Panc1 (cell line): ENCODE measurements at regions not wholly inside any gene's neighbourhood (a gene's known extent, or its start where the extent isn't known, plus 50 kb on each side); places are given as distances from the start of the nearest gene placed in this dataset.

Experiments used
- SIN3A ChIP-seq: IDR thresholded peaks from 2 replicates; pipeline ENCODE4 v1.6.1; 2012; ENCODE audit warnings: low read depth, mild to moderate bottlenecking, low read length, moderate library complexity, borderline replicate concordance; ENCODE audit not compliant: insufficient read depth
- TCF7L2 ChIP-seq: IDR thresholded peaks from 2 replicates; pipeline ENCODE4 v1.6.1; 2011; ENCODE audit warnings: mild to moderate bottlenecking, low read depth, low read length, inconsistent platforms
- TF ChIP-seq, protein P1 (sequence below): fragments of 450-650 bp; IDR thresholded peaks from 2 replicates; pipeline ENCODE4 v1.5.1; 2017; ENCODE audit warnings: mild to moderate bottlenecking

DNA sequence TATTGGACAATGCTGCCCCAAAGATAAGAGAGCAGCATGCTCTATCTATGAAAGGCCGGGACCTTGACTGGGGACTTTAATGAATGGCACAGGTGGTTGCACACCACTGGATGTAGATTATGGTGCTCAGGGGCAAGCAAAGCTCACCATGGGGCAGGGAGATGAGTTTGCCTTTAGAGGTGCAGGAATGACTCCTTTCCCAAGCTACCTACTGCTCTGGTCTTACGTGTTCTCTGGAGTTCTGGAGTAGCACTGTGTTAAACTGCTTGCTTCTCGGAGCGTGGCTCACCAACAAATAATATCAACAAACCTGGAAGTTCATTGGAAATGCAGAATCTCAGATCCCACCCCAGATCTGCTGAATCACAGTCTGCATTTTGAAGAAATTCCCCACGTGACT is 445.3 kb downstream of the RPS24 start:
- TF ChIP-seq, protein P1, sequence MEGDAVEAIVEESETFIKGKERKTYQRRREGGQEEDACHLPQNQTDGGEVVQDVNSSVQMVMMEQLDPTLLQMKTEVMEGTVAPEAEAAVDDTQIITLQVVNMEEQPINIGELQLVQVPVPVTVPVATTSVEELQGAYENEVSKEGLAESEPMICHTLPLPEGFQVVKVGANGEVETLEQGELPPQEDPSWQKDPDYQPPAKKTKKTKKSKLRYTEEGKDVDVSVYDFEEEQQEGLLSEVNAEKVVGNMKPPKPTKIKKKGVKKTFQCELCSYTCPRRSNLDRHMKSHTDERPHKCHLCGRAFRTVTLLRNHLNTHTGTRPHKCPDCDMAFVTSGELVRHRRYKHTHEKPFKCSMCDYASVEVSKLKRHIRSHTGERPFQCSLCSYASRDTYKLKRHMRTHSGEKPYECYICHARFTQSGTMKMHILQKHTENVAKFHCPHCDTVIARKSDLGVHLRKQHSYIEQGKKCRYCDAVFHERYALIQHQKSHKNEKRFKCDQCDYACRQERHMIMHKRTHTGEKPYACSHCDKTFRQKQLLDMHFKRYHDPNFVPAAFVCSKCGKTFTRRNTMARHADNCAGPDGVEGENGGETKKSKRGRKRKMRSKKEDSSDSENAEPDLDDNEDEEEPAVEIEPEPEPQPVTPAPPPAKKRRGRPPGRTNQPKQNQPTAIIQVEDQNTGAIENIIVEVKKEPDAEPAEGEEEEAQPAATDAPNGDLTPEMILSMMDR: no peak
- TF ChIP-seq TCF7L2: no peak
- TF ChIP-seq SIN3A: no peak
